Neural cell (in vitro differentiated cells): ENCODE measurements at regions not wholly inside any gene's neighbourhood (a gene's known extent, or its start where the extent isn't known, plus 50 kb on each side); places are given as distances from the start of the nearest gene placed in this dataset.

ENCODE experiments used
- H2AFZ ChIP-seq: fragments of 200-600, 300-800 bp; sonication (generic), shearing (Covaris generic); 2 replicates; pipeline ENCODE4 v1.6.0; 2014; ENCODE audit warnings: low read depth, mild to moderate bottlenecking, antibody characterized with exemption, low read length, moderate library complexity
- H3F3A ChIP-seq: fragments of 200-600 bp; shearing (Covaris generic); 2 replicates; pipeline ENCODE4 v1.6.1; 2016; ENCODE audit warnings: mild to moderate bottlenecking, moderate library complexity, mixed read lengths, antibody characterized with exemption, low read length; ENCODE audit not compliant: insufficient read depth, poor library complexity, severe bottlenecking
- H3K27ac ChIP-seq: fragments of 200-600, 300-800 bp; sonication (generic), shearing (Covaris generic); 2 replicates; pipeline ENCODE4 v1.5.1; 2014; ENCODE audit warnings: mild to moderate bottlenecking, low read length, moderate library complexity
- H3K27me3 ChIP-seq: fragments of 300-800, 200-600 bp; sonication (generic), shearing (Covaris generic); 2 replicates; pipeline ENCODE4 v1.6.0; 2014; ENCODE audit warnings: mild to moderate bottlenecking, low read depth, low read length, moderate library complexity; ENCODE audit not compliant: insufficient read depth
- H3K36me3 ChIP-seq: fragments of 300-800, 200-600 bp; sonication (generic), shearing (Covaris generic); 2 replicates; pipeline ENCODE4 v1.5.1; 2014; ENCODE audit warnings: mild to moderate bottlenecking, antibody characterized with exemption, low read length, moderate library complexity; ENCODE audit not compliant: insufficient read depth
- H3K4me2 ChIP-seq: fragments of 300-800, 200-600 bp; sonication (generic), shearing (Covaris generic); 2 replicates; pipeline ENCODE4 v1.6.0; 2014; ENCODE audit warnings: mild to moderate bottlenecking, low read length
- H3K4me3 ChIP-seq: fragments of 300-800, 200-600 bp; sonication (generic), shearing (Covaris generic); 2 replicates; pipeline ENCODE4 v1.5.1; 2014; ENCODE audit warnings: mild to moderate bottlenecking, low read length, moderate library complexity
- H3K79me2 ChIP-seq: fragments of 200-600 bp; shearing (Covaris generic); replicated peaks from 2 replicates; pipeline ENCODE4 v1.6.0; 2014; ENCODE audit warnings: mild to moderate bottlenecking, low read length, moderate library complexity; ENCODE audit not compliant: insufficient read depth
- H3K9ac ChIP-seq: fragments of 300-800, 200-600 bp; sonication (generic), shearing (Covaris generic); 2 replicates; pipeline ENCODE4 v1.6.1; 2016; ENCODE audit warnings: mild to moderate bottlenecking, low read length, mixed read lengths
- H3K9me2 ChIP-seq: fragments of 200-600 bp; shearing (Covaris generic); 2 replicates; pipeline ENCODE4 v1.6.1; 2016; ENCODE audit warnings: mild to moderate bottlenecking, low read length, mixed read lengths; ENCODE audit not compliant: insufficient read depth
- H3K9me3 ChIP-seq: fragments of 200-600, 300-800 bp; sonication (generic), shearing (Covaris generic); 2 replicates; pipeline ENCODE4 v1.6.1; 2016; ENCODE audit warnings: mild to moderate bottlenecking, mixed run types, low read length, moderate library complexity, mixed read lengths
- H4K20me1 ChIP-seq: fragments of 200-600 bp; shearing (Covaris generic); 2 replicates; pipeline ENCODE4 v1.6.1; 2016; ENCODE audit warnings: mild to moderate bottlenecking, mixed run types; ENCODE audit not compliant: insufficient read depth
- CTCF ChIP-seq: fragments of 450-650 bp; IDR thresholded peaks from 2 replicates; pipeline ENCODE4 v1.5.1; 2014; ENCODE audit warnings: antibody characterized with exemption, mild to moderate bottlenecking, moderate library complexity; ENCODE audit not compliant: poor library complexity, severe bottlenecking
- EP300 ChIP-seq: fragments of 450-650 bp; conservative IDR thresholded peaks from 2 replicates; pipeline ENCODE4 v1.6.1; 2014; ENCODE audit warnings: antibody characterized with exemption, mild to moderate bottlenecking, moderate library complexity; ENCODE audit not compliant: poor library complexity, severe bottlenecking
- EZH2 ChIP-seq: fragments of 200-600, 300-800 bp; shearing (Covaris generic), sonication (generic); IDR thresholded peaks from 2 replicates; pipeline ENCODE4 v1.6.1; 2014; ENCODE audit warnings: antibody characterized with exemption, low read length, borderline replicate concordance, mild to moderate bottlenecking; ENCODE audit not compliant: insufficient read depth, poor library complexity, severe bottlenecking
- MXI1 ChIP-seq: fragments of 450-650 bp; conservative IDR thresholded peaks from 2 replicates; pipeline ENCODE4 v1.6.1; 2014; ENCODE audit warnings: antibody characterized with exemption, mild to moderate bottlenecking; ENCODE audit not compliant: poor library complexity, severe bottlenecking
- POLR2AphosphoS5 ChIP-seq: IDR thresholded peaks from 2 replicates; pipeline ENCODE4 v1.6.1; 2012
- RAD21 ChIP-seq: fragments of 450-650 bp; conservative IDR thresholded peaks from 2 replicates; pipeline ENCODE4 v1.6.1; 2014; ENCODE audit warnings: antibody characterized with exemption, mild to moderate bottlenecking, moderate library complexity
- REST ChIP-seq: IDR thresholded peaks from 2 replicates; pipeline ENCODE4 v1.6.1; 2012; ENCODE audit warnings: borderline replicate concordance
- SMC3 ChIP-seq: fragments of 450-650 bp; conservative IDR thresholded peaks from 2 replicates; pipeline ENCODE4 v1.6.1; 2014; ENCODE audit warnings: antibody characterized with exemption, mild to moderate bottlenecking, moderate library complexity; ENCODE audit not compliant: poor library complexity
- TAF1 ChIP-seq: IDR thresholded peaks from 2 replicates; pipeline ENCODE4 v1.6.1; 2012; ENCODE audit warnings: low read depth

GRCh38 chr10:20515654-20516053, 381.5 kb downstream of the NEBL start:
- H3K4me2 ChIP-seq: no peak overlapping the region
- no peaks in the 10 kb centered on the region for H3K27me3 ChIP-seq
- no peaks in the 10 kb centered on the region for H3K79me2 ChIP-seq
- no peaks in the 10 kb centered on the region for H3K36me3 ChIP-seq
- H3K9ac ChIP-seq: no peak overlapping the region
- H3K4me3 ChIP-seq: no peak overlapping the region
- H4K20me1 ChIP-seq: no peaks in the 10 kb centered on the region
- H3K27ac ChIP-seq: no peak overlapping the region
- no peak overlapping the region for H2AFZ ChIP-seq
- no peaks in the 10 kb centered on the region for H3K9me3 ChIP-seq
- no peaks in the 10 kb centered on the region for H3F3A ChIP-seq
- no peaks in the 10 kb centered on the region for H3K9me2 ChIP-seq
- no peak for TF ChIP-seq RAD21
- no peak for TF ChIP-seq TAF1
- TF ChIP-seq MXI1: no peak
- no peak for TF ChIP-seq EP300
- no peak for TF ChIP-seq REST
- no peak for TF ChIP-seq SMC3
- TF ChIP-seq POLR2AphosphoS5: no peak
- TF ChIP-seq EZH2: no peak
- TF ChIP-seq CTCF: no peak

DNA sequence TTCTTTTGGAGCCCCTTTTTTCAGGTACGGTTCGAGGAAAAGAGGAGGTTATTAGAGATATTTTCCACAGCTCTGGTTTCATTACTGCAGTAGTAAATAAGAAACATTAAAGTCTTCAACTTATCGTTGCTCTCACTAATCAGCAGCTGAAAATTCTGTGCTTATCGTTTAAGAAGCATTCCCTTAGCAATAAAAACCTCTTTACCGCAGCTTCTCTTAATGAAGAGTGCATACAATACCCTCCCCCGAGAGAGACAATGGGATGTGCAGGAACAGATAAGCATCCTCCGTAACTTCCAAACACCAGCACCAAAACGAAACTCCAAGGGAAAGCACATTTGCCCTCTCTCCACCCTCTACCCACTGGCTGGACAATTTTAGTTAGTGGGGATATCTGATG, 384.5 kb downstream of the NEBL start:
- Histone ChIP-seq H3K27me3 (no peaks in the 10 kb centered on the region), H3K9me3 (peaks cover 3% of the 10 kb centered on the region), H3K4me2 (no peak overlapping the region), H4K20me1 (no peaks in the 10 kb centered on the region), H3K9ac (no peak overlapping the region), H2AFZ (no peak overlapping the region), H3K36me3 (no peaks in the 10 kb centered on the region), H3K4me3 (no peak overlapping the region), H3F3A (no peaks in the 10 kb centered on the region), H3K79me2 (no peaks in the 10 kb centered on the region), H3K27ac (no peak overlapping the region), H3K9me2 (no peaks in the 10 kb centered on the region)
- TF ChIP-seq MXI1 (no peak), REST (no peak), RAD21 (no peak), EZH2 (no peak), TAF1 (no peak), CTCF (no peak), POLR2AphosphoS5 (no peak)
